Chondrocyte (in vitro differentiated cells): ENCODE measurements at regions not wholly inside any gene's neighbourhood (a gene's known extent, or its start where the extent isn't known, plus 50 kb on each side); places are given as distances from the start of the nearest gene placed in this dataset.

Experiments used
- DNase-seq: peaks from one replicate; pipeline ENCODE4 v3.0.0; 2021; ENCODE audit warnings: mixed read lengths, low spot score
- H3K27ac Mint-ChIP-seq: one replicate; pipeline ENCODE4 v1.8.0; 2021; ENCODE audit warnings: mild to moderate bottlenecking, moderate library complexity, mixed read lengths; ENCODE audit not compliant: unreplicated experiment
- H3K27me3 Mint-ChIP-seq: 2 replicates; pipeline ENCODE4 v1.8.0; 2021; ENCODE audit warnings: low read depth, mixed read lengths
- H3K36me3 Mint-ChIP-seq: 2 replicates; pipeline ENCODE4 v1.8.0; 2021; ENCODE audit warnings: low read depth, mixed read lengths
- H3K4me1 Mint-ChIP-seq: 2 replicates; pipeline ENCODE4 v1.8.0; 2021; ENCODE audit warnings: low read depth, mild to moderate bottlenecking, mixed read lengths
- H3K4me3 Mint-ChIP-seq: one replicate; pipeline ENCODE4 v1.8.0; 2021; ENCODE audit warnings: mild to moderate bottlenecking, moderate library complexity, mixed read lengths; ENCODE audit not compliant: unreplicated experiment
- H3K9me3 Mint-ChIP-seq: 2 replicates; pipeline ENCODE4 v1.8.0; 2021; ENCODE audit warnings: low read depth, mixed read lengths
- TF ChIP-seq, protein P1 (sequence below): fragments of 200-600 bp; sonication (generic); IDR thresholded peaks from 2 replicates; pipeline ENCODE4 v1.5.0; 2021; ENCODE audit warnings: antibody characterized with exemption, mild to moderate bottlenecking, moderate library complexity

GRCh38 chr5:54909911-54910870 lies 75.2 kb downstream of the ESM1 start:
- Mint-ChIP-seq H3K4me1 (peaks cover 28% of the 10 kb centered on the region), H3K36me3 (no peaks in the 10 kb centered on the region), H3K27ac (peak overlapping the region; percentile 76), H3K27me3 (peaks cover 5% of the 10 kb centered on the region), H3K9me3 (no peaks in the 10 kb centered on the region), H3K4me3 (no peak overlapping the region)
- TF ChIP-seq, protein P1, sequence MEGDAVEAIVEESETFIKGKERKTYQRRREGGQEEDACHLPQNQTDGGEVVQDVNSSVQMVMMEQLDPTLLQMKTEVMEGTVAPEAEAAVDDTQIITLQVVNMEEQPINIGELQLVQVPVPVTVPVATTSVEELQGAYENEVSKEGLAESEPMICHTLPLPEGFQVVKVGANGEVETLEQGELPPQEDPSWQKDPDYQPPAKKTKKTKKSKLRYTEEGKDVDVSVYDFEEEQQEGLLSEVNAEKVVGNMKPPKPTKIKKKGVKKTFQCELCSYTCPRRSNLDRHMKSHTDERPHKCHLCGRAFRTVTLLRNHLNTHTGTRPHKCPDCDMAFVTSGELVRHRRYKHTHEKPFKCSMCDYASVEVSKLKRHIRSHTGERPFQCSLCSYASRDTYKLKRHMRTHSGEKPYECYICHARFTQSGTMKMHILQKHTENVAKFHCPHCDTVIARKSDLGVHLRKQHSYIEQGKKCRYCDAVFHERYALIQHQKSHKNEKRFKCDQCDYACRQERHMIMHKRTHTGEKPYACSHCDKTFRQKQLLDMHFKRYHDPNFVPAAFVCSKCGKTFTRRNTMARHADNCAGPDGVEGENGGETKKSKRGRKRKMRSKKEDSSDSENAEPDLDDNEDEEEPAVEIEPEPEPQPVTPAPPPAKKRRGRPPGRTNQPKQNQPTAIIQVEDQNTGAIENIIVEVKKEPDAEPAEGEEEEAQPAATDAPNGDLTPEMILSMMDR, result peak; percentile 7
- DNase-seq, result no peak

DNA sequence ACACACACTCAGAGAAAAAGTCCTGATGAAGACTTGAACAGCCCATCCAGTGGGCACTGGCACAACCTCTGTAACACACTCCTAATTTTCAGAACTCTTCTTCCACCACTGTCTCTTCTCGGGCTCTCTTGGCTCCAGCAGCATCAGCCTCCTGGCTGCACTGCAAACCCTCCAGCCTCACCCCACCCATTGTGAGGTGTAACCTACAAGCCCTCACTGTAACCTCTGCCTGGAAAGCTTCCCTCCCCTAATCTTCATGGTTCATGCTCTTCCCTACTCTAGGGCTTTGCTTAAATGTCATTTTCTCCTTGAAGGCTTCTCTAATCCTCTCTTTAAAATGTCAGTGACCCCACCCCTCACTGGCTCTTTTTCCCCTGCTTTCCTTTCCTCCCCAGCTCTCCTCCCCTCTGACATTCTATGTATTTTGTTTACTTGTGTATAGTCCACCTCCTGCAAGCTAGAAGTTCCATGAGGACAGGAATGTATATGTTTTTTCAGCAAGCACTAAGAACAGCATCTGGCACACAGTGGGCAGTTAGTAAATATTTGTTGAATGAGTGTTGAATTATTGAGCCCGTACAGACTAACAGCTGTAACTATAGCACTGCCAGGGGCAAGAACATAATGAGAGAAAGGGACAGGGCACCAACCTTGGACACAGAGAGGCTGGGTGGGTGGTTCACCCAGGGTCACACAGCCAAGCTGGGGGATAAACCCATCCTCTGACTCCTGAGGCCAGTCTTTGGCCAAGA lies 76.4 kb downstream of the ESM1 start:
- no peak for DNase-seq
- TF ChIP-seq, protein P1, result no peak
- Mint-ChIP-seq H3K36me3 (no peaks in the 10 kb centered on the region), H3K4me1 (peaks cover 32% of the 10 kb centered on the region), H3K4me3 (no peak overlapping the region), H3K27me3 (no peaks in the 10 kb centered on the region), H3K27ac (no peak overlapping the region), H3K9me3 (no peaks in the 10 kb centered on the region)

GRCh38 chr5:54905942-54906537 lies 79.4 kb downstream of the ESM1 start:
- no peak for DNase-seq
- TF ChIP-seq, protein P1, result peak; percentile 96
- Mint-ChIP-seq H3K27ac (no peak overlapping the region), H3K4me1 (peaks cover 46% of the 10 kb centered on the region), H3K9me3 (no peaks in the 10 kb centered on the region), H3K27me3 (no peaks in the 10 kb centered on the region), H3K4me3 (no peak overlapping the region), H3K36me3 (no peaks in the 10 kb centered on the region)

DNA sequence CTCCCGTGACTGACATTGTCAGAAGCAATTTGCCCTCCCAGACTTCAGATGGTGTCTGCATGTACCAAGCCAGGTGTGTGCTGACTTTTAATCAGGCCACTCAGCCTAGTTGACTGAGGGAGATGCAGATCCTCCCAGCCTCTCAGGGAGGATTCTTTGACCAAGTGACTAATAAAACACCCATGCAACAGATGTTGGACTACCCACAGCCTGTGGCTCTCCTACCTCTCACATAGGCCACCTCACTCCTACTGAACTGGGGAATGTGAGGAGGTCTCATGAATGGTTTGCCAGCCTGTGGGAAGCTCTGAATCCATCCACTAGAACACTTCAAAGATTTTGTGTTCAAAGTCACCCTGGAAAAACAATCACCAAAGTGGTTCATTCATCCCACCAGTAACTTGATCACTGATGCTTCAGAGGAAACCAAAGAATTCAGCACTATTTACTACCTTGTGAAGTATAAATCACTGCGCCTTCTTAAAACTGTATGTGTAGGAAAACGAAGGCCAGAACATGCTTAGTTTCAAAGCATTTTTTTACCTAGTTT lies 80.1 kb downstream of the ESM1 start:
- Mint-ChIP-seq H3K9me3 (no peaks in the 10 kb centered on the region), H3K4me3 (no peak overlapping the region), H3K36me3 (no peaks in the 10 kb centered on the region), H3K27me3 (peaks cover under 1% of the 10 kb centered on the region), H3K27ac (no peak overlapping the region), H3K4me1 (peaks cover 38% of the 10 kb centered on the region)
- DNase-seq, result no peak
- TF ChIP-seq, protein P1, result no peak

DNA sequence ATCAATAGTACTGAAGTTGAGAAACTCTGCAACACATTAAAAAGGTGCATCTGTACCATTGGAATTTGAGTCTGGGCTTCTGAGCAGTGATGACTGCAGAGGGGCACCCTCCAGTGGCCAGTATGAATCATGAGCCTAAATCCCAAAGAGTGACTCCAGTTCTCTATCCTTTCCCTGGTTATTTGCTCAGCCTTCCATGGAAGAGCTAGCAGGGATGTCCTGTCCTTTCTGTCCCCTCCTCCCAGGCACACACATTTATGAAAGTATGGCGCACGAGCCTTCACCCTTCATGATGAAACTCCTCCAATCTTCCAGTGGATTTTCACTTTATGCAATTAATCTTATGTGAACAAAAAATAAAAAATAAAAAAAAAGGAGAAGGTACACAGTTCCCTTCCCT lies 81.0 kb downstream of the ESM1 start:
- Mint-ChIP-seq H3K9me3 (no peaks in the 10 kb centered on the region), H3K27ac (no peak overlapping the region), H3K36me3 (no peaks in the 10 kb centered on the region), H3K4me1 (peaks cover 32% of the 10 kb centered on the region), H3K27me3 (peaks cover 3% of the 10 kb centered on the region), H3K4me3 (no peak overlapping the region)
- TF ChIP-seq, protein P1, result peak; percentile 79
- no peak for DNase-seq
